HepG2 (cell line): ENCODE measurements at regions not wholly inside any gene's neighbourhood (a gene's known extent, or its start where the extent isn't known, plus 50 kb on each side); places are given as distances from the start of the nearest gene placed in this dataset.

Experiments used
- DPF2 ChIP-seq: sonication (generic); formaldehyde crosslinking; IDR thresholded peaks from 2 replicates; pipeline ENCODE4 v1.4.0; 2020; ENCODE audit warnings: mild to moderate bottlenecking, low read depth, missing genetic modification reagents, borderline replicate concordance
- GABPA ChIP-seq, 2 experiments: IDR thresholded peaks; 2 replicates each; pipeline ENCODE4 v1.6.1; 2011 to 2016; ENCODE audit warnings: low read depth in 2 of 2, low read length in 1 of 2, missing biosample characterization in 1 of 2, missing genetic modification characterization in 1 of 2
- GFI1 ChIP-seq: sonication (generic); formaldehyde crosslinking; IDR thresholded peaks from 2 replicates; pipeline ENCODE4 v1.5.0; 2020; ENCODE audit warnings: missing genetic modification reagents, mild to moderate bottlenecking, borderline replicate concordance
- MTA1 ChIP-seq: sonication (generic); formaldehyde crosslinking; IDR thresholded peaks from 2 replicates; pipeline ENCODE4 v1.4.0; 2020; ENCODE audit warnings: missing genetic modification reagents, mild to moderate bottlenecking, borderline replicate concordance
- MYC ChIP-seq: sonication (generic); formaldehyde crosslinking; IDR thresholded peaks from 2 replicates; pipeline ENCODE4 v1.9.0; 2021; ENCODE audit warnings: missing genetic modification reagents, borderline replicate concordance
- TCF7L2 ChIP-seq: IDR thresholded peaks from 2 replicates; pipeline ENCODE4 v1.6.1; 2011; ENCODE audit warnings: mild to moderate bottlenecking, low read depth, low read length, moderate library complexity
- TGIF2 ChIP-seq: IDR thresholded peaks from 2 replicates; pipeline ENCODE4 v1.6.1; 2016; ENCODE audit warnings: control low read depth, missing compliant biosample characterization
- ZMYM4 ChIP-seq: sonication (generic); formaldehyde crosslinking; IDR thresholded peaks from 2 replicates; pipeline ENCODE4 v1.8.1; 2023; ENCODE audit warnings: mild to moderate bottlenecking, missing genetic modification reagents
- ZNF232 ChIP-seq: sonication (generic); formaldehyde crosslinking; IDR thresholded peaks from 2 replicates; pipeline ENCODE4 v1.4.0; 2020; ENCODE audit warnings: missing genetic modification reagents, borderline replicate concordance
- ZNF549 ChIP-seq: sonication (generic); formaldehyde crosslinking; IDR thresholded peaks from 2 replicates; pipeline ENCODE4 v1.5.0; 2020; ENCODE audit warnings: missing genetic modification reagents
- TF ChIP-seq, protein P1 (sequence below): sonication (generic); formaldehyde crosslinking; IDR thresholded peaks from 2 replicates; pipeline ENCODE4 v1.5.1; 2020; ENCODE audit warnings: mild to moderate bottlenecking, missing genetic modification reagents

DNA sequence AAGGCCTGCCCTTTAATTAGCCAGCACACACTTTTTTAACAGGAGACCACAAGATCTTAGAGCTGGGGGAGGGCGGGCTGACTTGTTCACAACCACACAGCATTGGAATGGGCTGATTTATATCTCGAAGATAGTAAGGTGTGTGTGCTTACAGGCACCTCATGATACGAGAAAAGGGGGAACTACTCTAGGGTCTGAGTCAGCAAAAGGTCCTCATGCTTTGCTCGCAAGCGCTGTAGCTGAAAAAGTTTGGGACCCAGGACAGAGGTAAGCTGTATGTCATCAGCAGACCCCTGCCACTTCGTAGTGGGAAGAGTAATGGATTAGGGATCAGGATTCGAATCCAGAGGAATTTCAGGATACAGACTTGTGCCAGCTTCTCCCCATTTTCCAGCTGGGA lies 88.9 kb upstream of the RBM19 start:
- TF ChIP-seq ZNF232, result no peak
- TF ChIP-seq ZMYM4 (CRISPR knock-in tag), result no peak
- no peak for TF ChIP-seq TCF7L2
- TF ChIP-seq, protein P1, sequence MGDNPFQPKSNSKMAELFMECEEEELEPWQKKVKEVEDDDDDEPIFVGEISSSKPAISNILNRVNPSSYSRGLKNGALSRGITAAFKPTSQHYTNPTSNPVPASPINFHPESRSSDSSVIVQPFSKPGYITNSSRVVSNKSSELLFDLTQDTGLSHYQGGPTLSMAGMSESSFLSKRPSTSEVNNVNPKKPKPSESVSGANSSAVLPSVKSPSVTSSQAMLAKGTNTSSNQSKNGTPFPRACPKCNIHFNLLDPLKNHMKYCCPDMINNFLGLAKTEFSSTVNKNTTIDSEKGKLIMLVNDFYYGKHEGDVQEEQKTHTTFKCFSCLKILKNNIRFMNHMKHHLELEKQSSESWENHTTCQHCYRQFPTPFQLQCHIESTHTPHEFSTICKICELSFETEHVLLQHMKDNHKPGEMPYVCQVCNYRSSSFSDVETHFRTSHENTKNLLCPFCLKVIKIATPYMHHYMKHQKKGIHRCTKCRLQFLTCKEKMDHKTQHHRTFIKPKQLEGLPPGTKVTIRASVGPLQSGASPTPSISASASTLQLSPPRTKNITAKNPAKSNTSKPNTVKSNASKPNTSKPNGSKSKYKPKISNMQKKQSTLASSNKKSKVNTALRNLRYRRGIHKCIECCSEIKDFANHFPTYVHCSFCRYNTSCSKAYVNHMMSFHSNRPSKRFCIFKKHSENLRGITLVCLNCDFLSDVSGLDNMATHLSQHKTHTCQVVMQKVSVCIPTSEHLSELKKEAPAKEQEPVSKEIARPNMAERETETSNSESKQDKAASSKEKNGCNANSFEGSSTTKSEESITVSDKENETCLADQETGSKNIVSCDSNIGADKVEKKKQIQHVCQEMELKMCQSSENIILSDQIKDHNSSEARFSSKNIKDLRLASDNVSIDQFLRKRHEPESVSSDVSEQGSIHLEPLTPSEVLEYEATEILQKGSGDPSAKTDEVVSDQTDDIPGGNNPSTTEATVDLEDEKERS (CRISPR knock-in tag), result no peak
- TF ChIP-seq DPF2 (CRISPR knock-in tag), result no peak
- TF ChIP-seq MYC (CRISPR knock-in tag), result no peak
- TF ChIP-seq ZNF549 (CRISPR knock-in tag), result no peak
- TF ChIP-seq TGIF2 (CRISPR knock-in tag), result no peak
- no peak for TF ChIP-seq GABPA (IDR thresholded peaks at IDR 0.05; ENCODE audit: low read depth, low read length)
- no peak for TF ChIP-seq GABPA (CRISPR knock-in tag; IDR thresholded peaks at IDR 0.05; ENCODE audit: low read depth)
- no peak for TF ChIP-seq GFI1 (CRISPR knock-in tag)
- TF ChIP-seq MTA1, result no peak
